Cardiac septum (tissue), 1 donor: ENCODE measurements at regions not wholly inside any gene's neighbourhood (a gene's known extent, or its start where the extent isn't known, plus 50 kb on each side); places are given as distances from the start of the nearest gene placed in this dataset.

ENCODE experiments used
- DNase-seq: peaks from one replicate; pipeline ENCODE4 v3.0.0-alpha.2; 2020; ENCODE audit warnings: low spot score
- intact Hi-C: fragments of 100-400 bp; cut with DNase I; formaldehyde crosslinking; loops from one replicate; pipeline ENCODE4 v1.14.0; 2022
- donor health status: DM: no; HTN: no; CAD: no.

DNA sequence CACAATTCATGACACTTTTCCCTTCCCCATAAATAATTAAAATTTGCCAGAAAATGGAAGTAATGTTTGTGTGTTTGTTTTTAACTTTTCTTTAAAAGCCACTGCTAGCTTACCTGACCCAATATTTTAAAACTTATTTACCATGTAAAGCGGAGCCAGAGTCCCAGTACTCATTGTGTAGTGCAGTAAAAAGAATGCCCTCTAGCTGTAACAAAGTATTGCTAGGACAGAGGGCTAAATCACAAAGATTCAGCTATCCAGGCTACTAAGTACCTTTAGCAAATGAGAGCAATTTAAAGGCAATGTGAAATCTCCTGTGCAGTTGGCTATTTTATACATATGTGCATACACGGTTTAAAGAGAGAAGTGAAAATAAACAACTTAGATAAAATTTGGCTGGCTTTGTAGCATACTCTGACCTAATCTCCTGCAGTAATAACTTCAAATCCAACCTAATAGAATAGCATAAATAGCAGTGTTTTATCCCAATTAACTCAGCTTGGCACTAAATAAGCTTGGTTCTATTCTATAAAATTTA is 997.4 kb upstream of the PIK3C3 start:
- no peak for DNase-seq
- intact Hi-C loops: no loop called here

DNA sequence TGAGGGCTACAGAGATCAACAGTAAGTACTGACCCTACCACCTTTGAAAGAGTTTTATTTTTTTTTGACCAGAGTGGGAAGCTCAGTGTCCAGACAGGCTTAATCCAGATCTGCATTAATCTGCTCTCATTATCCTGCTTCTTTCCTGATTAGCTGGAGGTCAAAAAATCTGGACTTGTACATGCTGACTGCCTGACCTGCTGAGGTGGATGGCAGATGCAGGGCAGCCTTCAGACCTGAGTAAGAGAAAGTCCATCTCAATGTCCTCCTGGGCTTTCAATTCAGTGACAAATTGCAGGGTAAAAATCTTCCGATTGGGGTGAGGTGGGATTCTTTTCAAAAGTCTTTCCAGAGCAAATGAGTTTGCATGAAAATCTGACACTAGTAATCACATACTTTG is 998.8 kb upstream of the PIK3C3 start:
- no peak for DNase-seq
- intact Hi-C loops: no loop called here

DNA sequence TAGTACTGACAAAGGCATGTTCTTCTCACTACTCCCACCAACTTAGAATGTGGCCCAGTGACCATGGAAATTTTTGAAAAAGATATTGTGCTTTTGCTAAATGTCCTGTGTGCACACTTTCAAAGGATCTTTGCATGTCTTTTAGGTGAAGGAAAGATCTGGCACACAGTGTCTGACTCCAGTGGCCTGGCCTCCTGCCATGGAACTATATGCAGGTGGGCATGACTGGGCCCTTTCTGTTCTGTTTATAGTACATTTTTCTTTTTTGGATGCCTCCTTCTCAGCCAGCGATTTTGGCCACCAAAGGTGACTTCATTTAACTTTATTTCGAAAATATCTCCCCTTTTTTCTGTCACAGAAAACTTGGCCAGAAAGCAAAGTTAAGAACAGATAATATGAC is 999.7 kb upstream of the PIK3C3 start:
- intact Hi-C loops: no loop called here

GRCh38 chr18:40949114-40949950 is 1005.7 kb upstream of the PIK3C3 start:
- intact Hi-C loops: no loop called here
- DNase-seq: no peak

More for the DNA sequence above, 999.7 kb upstream of the PIK3C3 start:
- DNase-seq: no peak

GRCh38 chr18:40944576-40944975 is 1010.5 kb upstream of the PIK3C3 start:
- intact Hi-C loops: no loop called here
- DNase-seq: no peak

GRCh38 chr18:40939656-40940515 is 1015.1 kb upstream of the PIK3C3 start:
- intact Hi-C loops: loop anchor here (10.0 kb wide), 1 partner anchor 805 kb away; no protein-coding TSS in a partner anchor
- no peak for DNase-seq

DNA sequence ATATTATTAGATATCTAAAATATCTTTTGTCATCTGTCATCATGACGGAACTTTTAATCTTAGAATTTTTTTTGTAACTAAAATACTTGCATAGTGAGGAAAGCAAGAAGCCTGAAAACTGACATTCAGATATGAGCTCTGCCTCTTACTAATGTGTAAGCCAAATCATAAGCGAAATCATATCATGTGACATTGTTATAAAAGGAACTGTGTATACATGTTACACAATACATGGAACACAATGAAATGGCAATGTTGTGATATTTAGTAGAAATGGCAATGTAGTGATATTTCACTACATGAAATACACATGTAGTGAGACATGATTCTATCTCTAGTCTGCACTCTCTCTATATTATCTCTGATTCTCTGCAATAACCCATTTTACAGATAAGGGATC is 1016.4 kb upstream of the PIK3C3 start:
- no peak for DNase-seq
- intact Hi-C loops: loop anchor here (10.0 kb wide), 1 partner anchor 806 kb away; no protein-coding TSS in a partner anchor

DNA sequence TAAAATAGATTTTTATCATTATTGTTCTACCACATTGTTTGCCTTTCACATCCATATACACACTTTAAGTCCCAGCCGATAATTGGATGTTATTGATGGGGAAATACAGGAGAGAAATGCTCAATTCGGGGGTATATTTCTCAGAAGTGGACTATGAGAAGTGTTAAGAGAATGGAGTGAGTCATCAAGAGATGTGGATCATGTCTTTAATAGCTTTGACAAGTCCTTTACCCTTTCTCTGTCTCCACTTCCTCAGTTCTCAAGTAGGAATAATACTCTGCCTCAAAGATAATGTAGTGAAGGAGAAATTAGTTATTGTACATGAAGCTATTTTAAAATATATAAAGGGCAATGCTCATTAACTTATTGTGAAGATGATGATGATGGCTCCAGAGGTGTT is 1017.6 kb upstream of the PIK3C3 start:
- DNase-seq: no peak
- intact Hi-C loops: loop anchor here (10.0 kb wide), 1 partner anchor 807 kb away; no protein-coding TSS in a partner anchor

DNA sequence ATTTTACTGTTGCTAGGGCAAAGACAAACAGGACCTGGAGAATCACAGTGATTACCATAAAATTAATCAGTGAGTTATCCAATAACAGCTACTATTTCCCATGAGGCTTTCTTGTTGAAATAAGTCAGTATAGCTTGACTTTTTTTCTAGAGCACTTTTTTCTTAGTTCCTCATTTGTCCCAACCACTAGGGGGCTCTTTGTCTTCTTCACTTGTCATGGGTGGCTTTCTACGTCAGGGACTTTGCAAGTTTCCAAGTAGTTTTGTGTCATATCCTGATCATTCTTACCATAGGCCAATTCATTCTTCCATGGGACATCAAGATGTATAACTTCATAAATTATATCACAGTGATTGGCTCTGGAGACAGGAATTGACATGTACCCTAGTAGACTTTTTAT is 1019.6 kb upstream of the PIK3C3 start:
- no peak for DNase-seq
- intact Hi-C loops: loop anchor here (10.0 kb wide), 1 partner anchor 809 kb away; no protein-coding TSS in a partner anchor

DNA sequence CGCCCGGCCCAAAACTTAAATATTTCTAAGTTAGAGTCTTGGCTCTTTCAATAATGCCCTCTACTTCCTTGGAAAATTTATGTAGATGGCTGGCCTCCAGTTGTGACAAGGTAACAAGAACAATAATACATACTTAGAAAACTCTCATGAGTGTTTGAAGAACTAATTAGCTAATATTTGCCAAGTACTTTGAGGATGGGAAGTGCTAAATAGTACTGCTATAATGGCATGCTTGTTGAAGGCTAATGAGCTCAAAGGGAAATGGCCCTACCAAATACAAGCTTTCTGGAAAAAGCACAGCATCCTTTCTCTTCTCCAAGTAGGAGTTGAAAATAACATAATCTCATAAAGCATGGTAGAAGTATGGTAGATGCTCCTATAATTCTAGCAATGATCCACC is 1022.2 kb upstream of the PIK3C3 start:
- DNase-seq: no peak
- intact Hi-C loops: loop anchor here (10.0 kb wide), 1 partner anchor 812 kb away; no protein-coding TSS in a partner anchor

DNA sequence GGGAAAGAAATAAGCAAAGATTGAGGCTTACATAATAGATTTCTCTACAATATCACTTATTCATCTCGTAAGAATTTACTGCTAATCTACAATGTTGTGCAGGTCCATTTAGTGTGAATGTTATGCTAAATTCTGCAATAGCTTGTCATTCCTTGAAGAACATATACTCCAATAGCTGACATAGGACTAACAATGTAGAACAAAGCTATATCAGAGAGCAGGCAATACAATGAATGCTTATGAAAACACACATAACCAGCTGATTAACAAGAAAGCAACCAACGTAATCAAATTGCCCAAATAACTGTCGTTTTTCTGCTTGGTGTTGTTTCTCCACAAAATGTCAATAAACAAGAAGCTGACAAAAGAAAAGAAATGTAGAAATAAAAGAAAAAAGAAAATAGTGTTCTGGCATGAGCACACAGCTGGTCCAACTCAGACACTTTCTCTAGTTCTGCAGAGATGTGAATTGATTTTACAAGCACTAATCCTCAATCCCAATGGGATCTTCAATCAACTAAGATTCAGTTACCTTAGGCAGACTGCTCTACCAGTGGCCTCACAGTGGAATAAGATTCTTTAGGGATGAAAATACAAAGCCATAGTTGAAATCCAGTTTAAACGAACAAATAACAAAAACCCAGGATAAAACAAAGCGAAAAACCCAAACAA is 1024.7 kb upstream of the PIK3C3 start:
- intact Hi-C loops: loop anchor here (10.0 kb wide), 1 partner anchor 814 kb away; no protein-coding TSS in a partner anchor
- DNase-seq: no peak

DNA sequence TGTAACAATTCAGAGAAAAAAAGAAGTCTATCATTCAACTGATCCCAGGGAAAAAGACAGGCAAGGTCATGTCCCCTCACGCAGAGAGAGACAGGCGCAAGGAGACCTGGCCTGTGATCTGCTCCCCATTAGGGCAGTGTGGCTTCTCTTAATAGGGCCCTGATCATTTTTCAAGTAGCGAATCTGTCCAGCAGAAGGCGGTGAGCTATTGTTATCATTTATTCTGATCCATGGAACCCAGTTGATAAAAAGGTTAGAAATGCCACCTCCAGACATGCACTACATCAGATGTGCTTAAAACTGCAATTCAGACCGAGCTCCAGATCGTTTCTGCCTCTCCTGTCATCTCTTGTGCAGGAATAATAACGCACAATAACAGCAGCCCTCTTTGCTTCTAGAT is 1025.6 kb upstream of the PIK3C3 start:
- DNase-seq: no peak
- intact Hi-C loops: no loop called here

GRCh38 chr18:40926679-40927078 is 1028.4 kb upstream of the PIK3C3 start:
- intact Hi-C loops: no loop called here
- DNase-seq: no peak

GRCh38 chr18:40925071-40925541 is 1029.9 kb upstream of the PIK3C3 start:
- DNase-seq: no peak
- intact Hi-C loops: no loop called here

GRCh38 chr18:40921845-40922629 is 1033.0 kb upstream of the PIK3C3 start:
- no peak for DNase-seq
- intact Hi-C loops: no loop called here

DNA sequence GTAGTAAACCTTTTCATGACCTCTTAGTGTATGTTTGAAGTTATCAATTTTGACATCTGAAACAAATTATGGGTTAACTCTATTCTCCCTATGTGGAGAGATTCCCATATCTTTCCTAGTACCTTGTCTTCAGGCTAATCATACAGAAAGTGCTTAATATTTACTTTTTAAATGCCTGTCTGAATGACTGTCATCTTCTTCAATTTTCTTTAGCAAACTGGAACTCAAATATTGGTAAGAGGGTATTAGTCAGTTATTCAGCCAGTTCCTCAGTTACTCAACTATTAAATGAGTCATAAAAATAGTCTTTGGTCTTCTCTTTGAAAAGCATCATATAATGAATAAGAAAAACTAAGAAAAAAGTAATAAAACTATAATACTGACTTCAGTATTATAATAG is 1038.0 kb upstream of the PIK3C3 start:
- intact Hi-C loops: no loop called here
- DNase-seq: no peak

DNA sequence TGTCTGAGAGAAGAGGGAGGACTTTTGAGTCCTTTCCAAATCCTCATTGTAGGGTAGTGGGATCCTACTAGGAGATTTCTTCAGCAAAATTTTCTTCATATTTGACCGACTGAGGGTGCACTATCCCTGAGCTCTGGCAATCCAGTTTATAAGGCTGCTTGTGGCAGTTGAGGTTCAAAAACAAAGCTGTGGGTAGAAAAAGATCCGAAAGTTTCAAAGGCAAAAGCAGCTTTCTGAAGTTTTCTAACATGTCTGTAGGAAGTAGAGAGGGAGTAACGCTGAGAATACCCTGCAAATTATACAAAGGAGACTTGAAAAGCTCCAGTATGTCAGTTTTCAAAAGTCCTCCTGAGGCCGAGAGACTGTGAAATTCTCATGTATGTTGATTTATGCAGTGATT is 1039.3 kb upstream of the PIK3C3 start:
- intact Hi-C loops: no loop called here
- no peak for DNase-seq

- no peak for DNase-seq
- intact Hi-C loops: no loop called here
Observed at GRCh38 chr18:40911582-40912254, 1043.3 kb upstream of the PIK3C3 start.
